DMS153 treated with DMSO at 0.1 percent for 48 hours (cell line): ENCODE measurements at regions not wholly inside any gene's neighbourhood (a gene's known extent, or its start where the extent isn't known, plus 50 kb on each side); places are given as distances from the start of the nearest gene placed in this dataset.
"Not testable (repeated sequence)": the region's sequence is repeated elsewhere in the genome, so short reads cannot be mapped to it uniquely, and the experiment has no call there.

Experiments used
- DNase-seq: peaks from one replicate; lab custom pipeline; 2025; ENCODE audit not compliant: unreplicated experiment; lab: John Stamatoyannopoulos, UW

- no peak for DNase-seq
Observed at GRCh38 chr11:69884751-69885150, 65.5 kb upstream of the FGF3 start.

- DNase-seq = no peak
Observed at GRCh38 chr11:69887330-69887729, 68.1 kb upstream of the FGF3 start.

- no peak for DNase-seq
Observed at GRCh38 chr11:69887841-69888427, 68.7 kb upstream of the FGF3 start.

DNA sequence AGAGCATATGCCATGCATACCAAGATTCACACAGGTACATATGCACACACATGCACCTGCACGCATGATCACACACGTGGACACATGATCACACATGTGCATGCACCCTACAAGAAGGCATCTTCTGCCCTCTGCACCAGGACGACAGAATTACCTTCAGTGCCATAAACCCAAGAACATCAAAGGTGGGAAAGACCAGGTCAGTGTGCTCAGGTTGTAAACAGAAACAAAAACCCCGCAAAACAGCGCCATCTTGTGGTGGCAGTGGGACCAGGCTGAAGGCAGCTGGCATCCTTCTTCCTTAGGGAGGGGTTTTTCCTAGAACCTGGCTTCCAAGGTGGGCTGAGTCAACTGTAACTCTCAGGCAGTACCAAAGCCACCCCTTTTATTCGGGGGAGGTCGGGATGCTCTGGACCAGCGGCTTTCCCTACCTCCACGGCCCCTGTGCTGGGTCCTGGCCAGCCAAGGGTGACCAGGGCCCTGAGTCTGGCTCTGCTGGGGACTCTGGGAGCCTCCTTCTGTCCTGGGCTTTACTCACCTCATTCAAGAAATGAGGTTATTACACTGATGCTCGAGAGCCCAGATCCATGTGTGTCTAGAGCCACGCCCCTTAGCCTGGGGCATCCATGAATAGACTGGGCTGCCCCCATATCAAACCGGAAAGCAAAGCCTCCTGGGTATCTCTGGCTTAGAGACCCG is 69.4 kb upstream of the FGF3 start:
- peak; percentile 50 for DNase-seq

DNA sequence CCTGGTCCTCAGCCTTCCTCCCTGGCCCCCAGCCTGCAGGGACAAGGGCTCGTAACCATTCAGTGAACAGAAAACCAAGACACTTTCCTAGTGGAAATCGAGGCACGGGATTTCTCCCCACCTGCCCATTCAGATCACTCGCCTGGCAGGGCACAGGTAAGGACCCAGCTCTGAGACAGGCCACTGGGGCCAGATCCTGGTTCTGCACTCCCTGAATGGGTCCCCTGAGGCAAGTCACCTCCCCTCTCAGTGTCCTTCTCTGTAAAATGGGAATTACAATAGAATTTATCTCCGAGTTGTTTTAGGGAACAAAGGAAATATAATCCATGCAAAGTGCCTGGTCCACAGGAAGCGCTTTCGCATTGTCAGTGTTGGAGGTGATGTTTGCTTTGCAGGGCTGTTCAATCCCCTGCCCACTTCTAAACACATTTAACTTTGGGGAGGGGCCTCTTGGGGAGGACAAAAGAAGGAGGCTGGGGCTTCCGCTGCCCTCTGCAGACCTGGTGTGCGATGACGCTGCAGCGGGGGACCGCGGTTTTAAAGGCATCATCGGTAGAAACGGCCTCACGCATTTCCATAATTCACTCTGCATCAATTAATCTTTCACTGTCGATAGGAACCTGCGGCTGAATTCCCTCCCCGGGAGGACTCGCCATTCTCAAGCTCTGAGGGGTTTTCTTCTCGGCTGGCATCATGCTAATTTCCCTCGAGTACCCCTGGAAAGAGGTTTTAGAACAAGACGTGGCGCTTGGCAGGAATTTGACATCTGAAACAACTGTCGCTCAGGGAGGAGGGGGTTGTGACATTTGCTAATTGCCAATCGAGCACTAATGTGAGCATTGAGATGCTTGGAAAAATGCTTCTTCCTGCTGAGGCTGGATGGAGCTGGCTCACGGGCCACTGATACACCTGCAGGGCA is 70.4 kb upstream of the FGF3 start:
- DNase-seq = peak; percentile 75

DNA sequence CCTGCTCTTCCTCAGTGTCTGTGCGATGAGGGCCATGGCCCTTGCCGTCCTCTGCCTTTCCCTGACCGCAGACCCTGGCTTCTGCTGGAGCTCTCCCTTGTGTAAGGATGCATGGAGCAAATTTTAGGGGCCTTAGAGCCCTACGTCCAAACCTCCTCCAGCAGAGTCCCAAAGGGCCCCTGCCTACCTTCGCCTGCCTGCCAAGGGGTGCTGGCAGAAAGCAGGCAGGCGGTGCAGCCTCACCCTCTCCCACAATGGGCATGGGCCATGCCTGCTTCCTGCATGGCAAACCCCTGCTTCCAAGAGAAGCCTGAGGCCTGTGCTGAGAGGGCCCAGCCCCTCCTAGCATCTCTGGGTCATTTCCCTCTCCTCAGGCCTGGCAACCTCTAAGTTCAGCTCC is 71.3 kb upstream of the FGF3 start:
- DNase-seq = no peak

- no peak for DNase-seq
Observed at GRCh38 chr11:69891421-69892236, 72.4 kb upstream of the FGF3 start.

- DNase-seq = no peak
Observed at GRCh38 chr11:69892237-69892985, 73.2 kb upstream of the FGF3 start.

- DNase-seq = peak; percentile 48
Observed at GRCh38 chr11:69892986-69893555, 73.9 kb upstream of the FGF3 start.

DNA sequence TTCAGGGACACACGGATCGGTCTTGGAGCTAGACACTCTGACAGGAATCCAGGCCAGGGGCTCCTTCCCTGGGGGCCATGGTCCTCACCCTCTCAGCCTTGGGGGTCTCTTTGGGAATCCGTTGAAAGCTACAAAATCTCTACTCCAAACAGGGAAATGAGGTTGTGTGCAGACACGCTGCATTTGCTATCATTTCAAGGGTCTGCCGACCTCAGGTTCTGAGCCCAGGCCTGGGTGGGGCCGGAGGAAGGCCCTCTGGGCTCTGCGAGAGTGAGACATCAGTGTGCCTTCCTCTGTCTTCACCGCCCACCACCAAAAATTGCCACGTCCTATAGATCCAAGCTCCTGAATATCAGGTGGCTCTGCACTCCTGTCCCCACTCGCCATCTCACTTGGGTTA is 74.4 kb upstream of the FGF3 start:
- no peak for DNase-seq

DNA sequence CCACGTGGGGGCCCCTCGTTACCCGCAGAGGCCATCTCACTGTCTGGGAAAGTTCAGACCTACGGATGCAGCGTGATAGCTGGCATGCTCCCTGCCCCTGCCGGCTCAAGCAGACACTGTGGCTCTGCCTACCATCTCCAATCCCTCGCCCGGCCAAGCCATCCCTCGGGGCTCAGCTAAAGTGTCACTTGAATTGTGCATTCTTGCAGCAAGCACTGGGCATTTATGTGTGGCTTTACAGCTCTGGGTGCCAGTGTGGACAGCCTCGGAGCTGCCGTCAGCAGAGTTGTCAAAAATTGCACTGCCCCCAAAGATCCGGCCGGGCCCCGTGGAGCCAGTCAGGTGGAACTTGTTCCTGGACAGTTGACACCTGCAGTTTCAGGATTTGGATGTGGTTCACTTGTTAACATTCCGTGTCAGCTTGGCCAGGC is 75.0 kb upstream of the FGF3 start:
- no peak for DNase-seq

- DNase-seq = no peak
Observed at GRCh38 chr11:69894648-69895047, 75.4 kb upstream of the FGF3 start.

GRCh38 chr11:69896250-69896649 is 77.0 kb upstream of the FGF3 start:
- DNase-seq = no peak

GRCh38 chr11:69898123-69898522 is 78.9 kb upstream of the FGF3 start:
- DNase-seq = no peak

GRCh38 chr11:69899957-69900821 is 81.0 kb upstream of the FGF3 start:
- DNase-seq = no peak

GRCh38 chr11:69900822-69901302 is 81.6 kb upstream of the FGF3 start:
- DNase-seq = not testable (repeated sequence)

- DNase-seq = no peak
Observed at GRCh38 chr11:69902337-69902736, 83.1 kb upstream of the FGF3 start.

DNA sequence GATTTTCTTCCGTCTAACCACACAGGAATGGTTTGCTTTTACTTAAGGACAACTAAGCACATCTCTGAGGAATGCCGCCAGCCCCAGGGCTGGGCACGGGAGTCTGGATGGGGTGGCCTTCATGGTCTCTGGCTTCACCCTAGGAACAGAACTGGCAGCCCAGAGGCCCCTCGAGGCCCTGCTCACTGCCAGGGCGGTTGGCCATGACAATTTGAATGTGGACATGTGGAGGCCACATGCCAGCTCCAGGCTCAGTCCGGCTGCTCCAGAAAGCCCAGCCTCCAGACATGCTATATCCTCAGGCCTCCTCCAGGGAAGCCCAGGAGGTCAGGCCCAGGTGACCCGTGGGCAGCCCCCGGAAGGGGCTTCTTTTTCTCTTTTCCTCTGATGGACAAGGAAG is 84.0 kb upstream of the FGF3 start:
- DNase-seq = no peak
